GM12878 (cell line): ENCODE measurements at regions not wholly inside any gene's neighbourhood (a gene's known extent, or its start where the extent isn't known, plus 50 kb on each side); places are given as distances from the start of the nearest gene placed in this dataset.

Experiments used
- ATAC-seq: fragments of 200-7000 bp; cut with Tn5 transposase; 3 replicates; pipeline ENCODE4 v1.9.1; 2020; ENCODE audit warnings: mild to moderate bottlenecking, moderate library complexity
- BruUV-seq: library from RNA; stranded (reverse); fragments of 400-500 nt; replicated peaks from 2 replicates; lab custom pipeline; 2021; lab: Mats Ljungman, UMichigan
- CTCF ChIA-PET: fragments of 300-600 bp; sonication (Branson Sonifier 250); formaldehyde crosslinking; extraction: SDS; loops from one replicate; lab custom pipeline; 2021; ENCODE audit warnings: inconsistent platforms; lab: Yijun Ruan, JAX
- POLR2A ChIA-PET: fragments of 350-600 bp; formaldehyde crosslinking; extraction: SDS; loops from one replicate; lab custom pipeline; 2021; ENCODE audit warnings: inconsistent platforms; lab: Charles Lee
- RAD21 ChIA-PET: fragments of 300-600 bp; sonication (Branson Sonifier 250); formaldehyde crosslinking; loops from one replicate; lab custom pipeline; 2023; ENCODE audit warnings: antibody characterized with exemption; ENCODE audit not compliant: unreplicated experiment; lab: Charles Lee
- SMC1A ChIA-PET: fragments of 300-600 bp; sonication (Branson Sonifier 250); formaldehyde crosslinking; loops from one replicate; lab custom pipeline; 2023; ENCODE audit not compliant: unreplicated experiment, uncharacterized antibody; lab: Charles Lee
- DNase-seq: peaks from one replicate; pipeline ENCODE4 v3.0.0-alpha.2; 2011; ENCODE audit warnings: low read depth, low spot score
- FAIRE-seq: peaks from 3 replicates; lab custom pipeline; 2011; peaks lifted over from hg19 to GRCh38; lab: Jason Lieb, UNC
- H2AFZ ChIP-seq: 2 replicates; pipeline ENCODE4 v1.6.0; 2011; ENCODE audit warnings: low read depth, low read length, control low read depth; ENCODE audit not compliant: control insufficient read depth
- H3K27ac ChIP-seq: 2 replicates; pipeline ENCODE4 v1.5.1; 2011; ENCODE audit warnings: control low read depth; ENCODE audit not compliant: control insufficient read depth, insufficient read depth
- H3K27me3 ChIP-seq, 2 experiments: replicated peaks in 1 of 2; 2 replicates each; pipeline versions ENCODE4 v1.6.0 to v1.6.1; 2011; ENCODE audit warnings: low read length in 1 of 2; ENCODE audit not compliant: control insufficient read depth in 2 of 2, insufficient read depth in 2 of 2
- H3K36me3 ChIP-seq, 2 experiments: 2 replicates each; pipeline ENCODE4 v1.5.1; 2011; ENCODE audit warnings: low read length in 1 of 2; ENCODE audit not compliant: control insufficient read depth in 2 of 2, insufficient read depth in 2 of 2
- H3K4me1 ChIP-seq: 2 replicates; pipeline ENCODE4 v1.6.1; 2011; ENCODE audit warnings: mild to moderate bottlenecking, low read length, moderate library complexity, mixed read lengths; ENCODE audit not compliant: control insufficient read depth, insufficient read depth
- H3K4me2 ChIP-seq: 2 replicates; pipeline ENCODE4 v1.6.0; 2011; ENCODE audit warnings: control low read depth; ENCODE audit not compliant: control insufficient read depth, insufficient read depth
- H3K4me3 ChIP-seq: fragments of 200-600 bp; sonication (generic); 2 replicates; pipeline ENCODE4 v1.5.1; 2016
- H3K79me2 ChIP-seq: 2 replicates; pipeline ENCODE4 v1.6.0; 2011; ENCODE audit warnings: low read length; ENCODE audit not compliant: control insufficient read depth, insufficient read depth
- H3K9ac ChIP-seq: 2 replicates; pipeline ENCODE4 v1.8.0; 2011; ENCODE audit warnings: low read length, control low read depth, mixed read lengths; ENCODE audit not compliant: control insufficient read depth, insufficient read depth
- H3K9me3 ChIP-seq: replicated peaks from 3 replicates; pipeline ENCODE4 v1.5.1; 2011; ENCODE audit warnings: mild to moderate bottlenecking, low read length; ENCODE audit not compliant: control insufficient read depth, insufficient read depth
- H4K20me1 ChIP-seq: 2 replicates; pipeline ENCODE4 v1.6.0; 2011; ENCODE audit not compliant: control insufficient read depth, insufficient read depth
- DPF2 ChIP-seq: fragments of 450-650 bp; IDR thresholded peaks from 2 replicates; pipeline ENCODE4 v1.6.1; 2017; ENCODE audit warnings: mild to moderate bottlenecking
- FOXM1 ChIP-seq: IDR thresholded peaks from 2 replicates; pipeline ENCODE4 v1.6.1; 2012; ENCODE audit warnings: low read depth, mild to moderate bottlenecking, inconsistent platforms, low read length, moderate library complexity
- POU2F2 ChIP-seq: IDR thresholded peaks from 3 replicates; pipeline ENCODE4 v1.6.1; 2011; ENCODE audit warnings: low read depth, mild to moderate bottlenecking, low read length, borderline replicate concordance
- SIX5 ChIP-seq: IDR thresholded peaks from 2 replicates; pipeline ENCODE4 v1.6.1; 2011; ENCODE audit warnings: mild to moderate bottlenecking, low read depth, low read length, moderate library complexity; ENCODE audit not compliant: severe bottlenecking
- YY1 ChIP-seq: IDR thresholded peaks from 2 replicates; pipeline ENCODE4 v1.6.1; 2011; ENCODE audit warnings: low read depth, mild to moderate bottlenecking, low read length
- WGBS: methylation state at CpG from one replicate; pipeline ENCODE4 v1.1.6; 2016; ENCODE audit warnings: low lambda C conversion rate; ENCODE audit not compliant: insufficient replicate concordance, insufficient coverage; ENCODE audit errors: missing lambda C conversion rate; 5-methylcytosine and 5-hydroxymethylcytosine counted together
- in situ Hi-C: fragments of 300-500 bp; cut with MboI; formaldehyde crosslinking; loops from 9 replicates; pipeline ENCODE4 v1.14.3; 2018; ENCODE audit warnings: mixed read lengths
- intact Hi-C: fragments of 100-400 bp; cut with micrococcal nuclease; formaldehyde crosslinking; loops from one replicate; pipeline ENCODE4 v1.14.2; 2022; ENCODE audit not compliant: unreplicated experiment
- TF ChIP-seq, protein P1 (sequence below): IDR thresholded peaks from 2 replicates; pipeline ENCODE4 v1.6.1; 2011; ENCODE audit warnings: borderline replicate concordance, low read depth, mild to moderate bottlenecking, moderate library complexity, low read length; ENCODE audit not compliant: insufficient read depth, poor library complexity, severe bottlenecking
- TF ChIP-seq, protein P2 (sequence below): fragments of 450-650 bp; IDR thresholded peaks from 2 replicates; pipeline ENCODE4 v1.6.1; 2017; ENCODE audit warnings: mild to moderate bottlenecking
- TF ChIP-seq, protein P3 (sequence below): fragments of 450-650 bp; conservative IDR thresholded peaks from 2 replicates; pipeline ENCODE4 v1.6.1; 2017; ENCODE audit warnings: mild to moderate bottlenecking, moderate library complexity
- TF ChIP-seq, protein P4 (sequence below): fragments of 450-650 bp; IDR thresholded peaks from 2 replicates; pipeline ENCODE4 v1.6.1; 2017; ENCODE audit warnings: antibody characterized with exemption, mild to moderate bottlenecking, moderate library complexity
- TF ChIP-seq, protein P5 (sequence below): fragments of 450-650 bp; IDR thresholded peaks from 2 replicates; pipeline ENCODE4 v1.6.1; 2017; ENCODE audit warnings: mild to moderate bottlenecking, moderate library complexity

DNA sequence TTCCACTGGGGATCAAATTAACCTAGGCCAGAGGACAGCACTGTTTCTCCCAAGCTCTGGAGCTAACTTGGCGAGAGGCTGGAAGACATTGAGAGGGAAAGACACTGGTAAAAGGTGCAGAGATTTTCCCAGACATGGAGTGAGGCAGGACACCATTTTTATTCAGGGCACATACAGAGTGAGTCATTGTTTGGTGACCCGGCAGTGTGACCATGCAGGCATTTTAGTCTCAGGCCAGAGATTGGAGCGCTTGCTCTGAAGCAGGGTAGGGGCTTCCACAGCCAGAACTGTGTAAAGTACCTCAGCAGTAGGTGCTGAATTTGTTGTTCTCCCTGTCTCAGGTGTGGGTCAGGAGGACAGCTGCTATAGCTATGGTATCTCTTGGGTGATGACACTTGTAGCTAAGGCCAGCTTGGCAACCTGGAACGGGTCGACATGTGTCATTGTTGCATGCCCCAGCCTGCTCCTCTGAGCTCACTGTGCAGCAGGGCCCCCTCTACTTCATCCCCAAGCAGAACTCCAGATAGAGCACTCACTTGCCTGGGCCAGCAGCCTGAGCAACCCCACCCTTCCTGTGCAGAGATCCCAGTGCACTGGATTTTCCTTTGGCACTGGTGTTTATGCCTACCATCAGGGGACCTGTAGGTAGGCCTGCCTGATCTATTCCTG lies 79.8 kb upstream of the ATP8A1 start:
- ATAC-seq, result no peak
- H3K27me3 ChIP-seq, result no peaks in the 10 kb centered on the region
- no peak overlapping the region for H3K4me3 ChIP-seq
- POLR2A ChIA-PET, result no interaction called here
- no peaks in the 10 kb centered on the region for H4K20me1 ChIP-seq
- CTCF ChIA-PET, result interaction anchor here (1.8 kb wide), 1 partner anchor 168 kb away, joined by 6 read pairs; no protein-coding TSS in a partner anchor
- FAIRE-seq, result no peak
- H3K36me3 ChIP-seq, result no peaks in the 10 kb centered on the region
- no peak overlapping the region for H2AFZ ChIP-seq
- WGBS, result 78% methylated on average over 5 of the region's 5 CpGs
- no TSS peak for BruUV-seq
- RAD21 ChIA-PET, result no interaction called here
- intact Hi-C loops (no loop called here), in situ Hi-C loops (no loop called here)
- H3K79me2 ChIP-seq, result no peaks in the 10 kb centered on the region
- no peak for DNase-seq
- H3K9ac ChIP-seq, result no peak overlapping the region
- no peak overlapping the region for H3K4me2 ChIP-seq
- H3K27ac ChIP-seq, result no peak overlapping the region
- SMC1A ChIA-PET, result interaction anchor here (1.4 kb wide), 1 partner anchor 103 kb away, joined by 3 read pairs; no protein-coding TSS in a partner anchor
- no peaks in the 10 kb centered on the region for H3K4me1 ChIP-seq
- H3K9me3 ChIP-seq, result no peaks in the 10 kb centered on the region
- TF ChIP-seq FOXM1 (no peak), SIX5 (no peak), DPF2 (no peak), YY1 (no peak), POU2F2 (no peak)
- TF ChIP-seq, protein P1, sequence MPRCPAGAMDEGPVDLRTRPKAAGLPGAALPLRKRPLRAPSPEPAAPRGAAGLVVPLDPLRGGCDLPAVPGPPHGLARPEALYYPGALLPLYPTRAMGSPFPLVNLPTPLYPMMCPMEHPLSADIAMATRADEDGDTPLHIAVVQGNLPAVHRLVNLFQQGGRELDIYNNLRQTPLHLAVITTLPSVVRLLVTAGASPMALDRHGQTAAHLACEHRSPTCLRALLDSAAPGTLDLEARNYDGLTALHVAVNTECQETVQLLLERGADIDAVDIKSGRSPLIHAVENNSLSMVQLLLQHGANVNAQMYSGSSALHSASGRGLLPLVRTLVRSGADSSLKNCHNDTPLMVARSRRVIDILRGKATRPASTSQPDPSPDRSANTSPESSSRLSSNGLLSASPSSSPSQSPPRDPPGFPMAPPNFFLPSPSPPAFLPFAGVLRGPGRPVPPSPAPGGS, result no peak
- TF ChIP-seq, protein P2, sequence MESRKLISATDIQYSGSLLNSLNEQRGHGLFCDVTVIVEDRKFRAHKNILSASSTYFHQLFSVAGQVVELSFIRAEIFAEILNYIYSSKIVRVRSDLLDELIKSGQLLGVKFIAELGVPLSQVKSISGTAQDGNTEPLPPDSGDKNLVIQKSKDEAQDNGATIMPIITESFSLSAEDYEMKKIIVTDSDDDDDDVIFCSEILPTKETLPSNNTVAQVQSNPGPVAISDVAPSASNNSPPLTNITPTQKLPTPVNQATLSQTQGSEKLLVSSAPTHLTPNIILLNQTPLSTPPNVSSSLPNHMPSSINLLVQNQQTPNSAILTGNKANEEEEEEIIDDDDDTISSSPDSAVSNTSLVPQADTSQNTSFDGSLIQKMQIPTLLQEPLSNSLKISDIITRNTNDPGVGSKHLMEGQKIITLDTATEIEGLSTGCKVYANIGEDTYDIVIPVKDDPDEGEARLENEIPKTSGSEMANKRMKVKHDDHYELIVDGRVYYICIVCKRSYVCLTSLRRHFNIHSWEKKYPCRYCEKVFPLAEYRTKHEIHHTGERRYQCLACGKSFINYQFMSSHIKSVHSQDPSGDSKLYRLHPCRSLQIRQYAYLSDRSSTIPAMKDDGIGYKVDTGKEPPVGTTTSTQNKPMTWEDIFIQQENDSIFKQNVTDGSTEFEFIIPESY, result no peak
- TF ChIP-seq, protein P3, sequence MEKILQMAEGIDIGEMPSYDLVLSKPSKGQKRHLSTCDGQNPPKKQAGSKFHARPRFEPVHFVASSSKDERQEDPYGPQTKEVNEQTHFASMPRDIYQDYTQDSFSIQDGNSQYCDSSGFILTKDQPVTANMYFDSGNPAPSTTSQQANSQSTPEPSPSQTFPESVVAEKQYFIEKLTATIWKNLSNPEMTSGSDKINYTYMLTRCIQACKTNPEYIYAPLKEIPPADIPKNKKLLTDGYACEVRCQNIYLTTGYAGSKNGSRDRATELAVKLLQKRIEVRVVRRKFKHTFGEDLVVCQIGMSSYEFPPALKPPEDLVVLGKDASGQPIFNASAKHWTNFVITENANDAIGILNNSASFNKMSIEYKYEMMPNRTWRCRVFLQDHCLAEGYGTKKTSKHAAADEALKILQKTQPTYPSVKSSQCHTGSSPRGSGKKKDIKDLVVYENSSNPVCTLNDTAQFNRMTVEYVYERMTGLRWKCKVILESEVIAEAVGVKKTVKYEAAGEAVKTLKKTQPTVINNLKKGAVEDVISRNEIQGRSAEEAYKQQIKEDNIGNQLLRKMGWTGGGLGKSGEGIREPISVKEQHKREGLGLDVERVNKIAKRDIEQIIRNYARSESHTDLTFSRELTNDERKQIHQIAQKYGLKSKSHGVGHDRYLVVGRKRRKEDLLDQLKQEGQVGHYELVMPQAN, result no peak
- TF ChIP-seq, protein P4, sequence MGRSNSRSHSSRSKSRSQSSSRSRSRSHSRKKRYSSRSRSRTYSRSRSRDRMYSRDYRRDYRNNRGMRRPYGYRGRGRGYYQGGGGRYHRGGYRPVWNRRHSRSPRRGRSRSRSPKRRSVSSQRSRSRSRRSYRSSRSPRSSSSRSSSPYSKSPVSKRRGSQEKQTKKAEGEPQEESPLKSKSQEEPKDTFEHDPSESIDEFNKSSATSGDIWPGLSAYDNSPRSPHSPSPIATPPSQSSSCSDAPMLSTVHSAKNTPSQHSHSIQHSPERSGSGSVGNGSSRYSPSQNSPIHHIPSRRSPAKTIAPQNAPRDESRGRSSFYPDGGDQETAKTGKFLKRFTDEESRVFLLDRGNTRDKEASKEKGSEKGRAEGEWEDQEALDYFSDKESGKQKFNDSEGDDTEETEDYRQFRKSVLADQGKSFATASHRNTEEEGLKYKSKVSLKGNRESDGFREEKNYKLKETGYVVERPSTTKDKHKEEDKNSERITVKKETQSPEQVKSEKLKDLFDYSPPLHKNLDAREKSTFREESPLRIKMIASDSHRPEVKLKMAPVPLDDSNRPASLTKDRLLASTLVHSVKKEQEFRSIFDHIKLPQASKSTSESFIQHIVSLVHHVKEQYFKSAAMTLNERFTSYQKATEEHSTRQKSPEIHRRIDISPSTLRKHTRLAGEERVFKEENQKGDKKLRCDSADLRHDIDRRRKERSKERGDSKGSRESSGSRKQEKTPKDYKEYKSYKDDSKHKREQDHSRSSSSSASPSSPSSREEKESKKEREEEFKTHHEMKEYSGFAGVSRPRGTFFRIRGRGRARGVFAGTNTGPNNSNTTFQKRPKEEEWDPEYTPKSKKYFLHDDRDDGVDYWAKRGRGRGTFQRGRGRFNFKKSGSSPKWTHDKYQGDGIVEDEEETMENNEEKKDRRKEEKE, result no peak
- TF ChIP-seq, protein P5, sequence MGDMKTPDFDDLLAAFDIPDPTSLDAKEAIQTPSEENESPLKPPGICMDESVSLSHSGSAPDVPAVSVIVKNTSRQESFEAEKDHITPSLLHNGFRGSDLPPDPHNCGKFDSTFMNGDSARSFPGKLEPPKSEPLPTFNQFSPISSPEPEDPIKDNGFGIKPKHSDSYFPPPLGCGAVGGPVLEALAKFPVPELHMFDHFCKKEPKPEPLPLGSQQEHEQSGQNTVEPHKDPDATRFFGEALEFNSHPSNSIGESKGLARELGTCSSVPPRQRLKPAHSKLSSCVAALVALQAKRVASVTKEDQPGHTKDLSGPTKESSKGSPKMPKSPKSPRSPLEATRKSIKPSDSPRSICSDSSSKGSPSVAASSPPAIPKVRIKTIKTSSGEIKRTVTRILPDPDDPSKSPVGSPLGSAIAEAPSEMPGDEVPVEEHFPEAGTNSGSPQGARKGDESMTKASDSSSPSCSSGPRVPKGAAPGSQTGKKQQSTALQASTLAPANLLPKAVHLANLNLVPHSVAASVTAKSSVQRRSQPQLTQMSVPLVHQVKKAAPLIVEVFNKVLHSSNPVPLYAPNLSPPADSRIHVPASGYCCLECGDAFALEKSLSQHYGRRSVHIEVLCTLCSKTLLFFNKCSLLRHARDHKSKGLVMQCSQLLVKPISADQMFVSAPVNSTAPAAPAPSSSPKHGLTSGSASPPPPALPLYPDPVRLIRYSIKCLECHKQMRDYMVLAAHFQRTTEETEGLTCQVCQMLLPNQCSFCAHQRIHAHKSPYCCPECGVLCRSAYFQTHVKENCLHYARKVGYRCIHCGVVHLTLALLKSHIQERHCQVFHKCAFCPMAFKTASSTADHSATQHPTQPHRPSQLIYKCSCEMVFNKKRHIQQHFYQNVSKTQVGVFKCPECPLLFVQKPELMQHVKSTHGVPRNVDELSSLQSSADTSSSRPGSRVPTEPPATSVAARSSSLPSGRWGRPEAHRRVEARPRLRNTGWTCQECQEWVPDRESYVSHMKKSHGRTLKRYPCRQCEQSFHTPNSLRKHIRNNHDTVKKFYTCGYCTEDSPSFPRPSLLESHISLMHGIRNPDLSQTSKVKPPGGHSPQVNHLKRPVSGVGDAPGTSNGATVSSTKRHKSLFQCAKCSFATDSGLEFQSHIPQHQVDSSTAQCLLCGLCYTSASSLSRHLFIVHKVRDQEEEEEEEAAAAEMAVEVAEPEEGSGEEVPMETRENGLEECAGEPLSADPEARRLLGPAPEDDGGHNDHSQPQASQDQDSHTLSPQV, result no peak
